ENCODE measurements at regions not wholly inside any gene's neighbourhood (a gene's known extent, or its start where the extent isn't known, plus 50 kb on each side); places are given as distances from the start of the nearest gene placed in this dataset.

GRCh38 chr1:37133276-37134145 lies 99.2 kb upstream of the GRIK3 start:
- no peak for TF ChIP-seq POLR2A (IDR thresholded peaks at IDR 0.05)
- no peak for TF ChIP-seq CTCF (IDR thresholded peaks at IDR 0.05)
